ENCODE measurements at regions not wholly inside any gene's neighbourhood (a gene's known extent, or its start where the extent isn't known, plus 50 kb on each side); places are given as distances from the start of the nearest gene placed in this dataset.
"Not testable (repeated sequence)": the region's sequence is repeated elsewhere in the genome, so short reads cannot be mapped to it uniquely, and the experiment has no call there.

DNA sequence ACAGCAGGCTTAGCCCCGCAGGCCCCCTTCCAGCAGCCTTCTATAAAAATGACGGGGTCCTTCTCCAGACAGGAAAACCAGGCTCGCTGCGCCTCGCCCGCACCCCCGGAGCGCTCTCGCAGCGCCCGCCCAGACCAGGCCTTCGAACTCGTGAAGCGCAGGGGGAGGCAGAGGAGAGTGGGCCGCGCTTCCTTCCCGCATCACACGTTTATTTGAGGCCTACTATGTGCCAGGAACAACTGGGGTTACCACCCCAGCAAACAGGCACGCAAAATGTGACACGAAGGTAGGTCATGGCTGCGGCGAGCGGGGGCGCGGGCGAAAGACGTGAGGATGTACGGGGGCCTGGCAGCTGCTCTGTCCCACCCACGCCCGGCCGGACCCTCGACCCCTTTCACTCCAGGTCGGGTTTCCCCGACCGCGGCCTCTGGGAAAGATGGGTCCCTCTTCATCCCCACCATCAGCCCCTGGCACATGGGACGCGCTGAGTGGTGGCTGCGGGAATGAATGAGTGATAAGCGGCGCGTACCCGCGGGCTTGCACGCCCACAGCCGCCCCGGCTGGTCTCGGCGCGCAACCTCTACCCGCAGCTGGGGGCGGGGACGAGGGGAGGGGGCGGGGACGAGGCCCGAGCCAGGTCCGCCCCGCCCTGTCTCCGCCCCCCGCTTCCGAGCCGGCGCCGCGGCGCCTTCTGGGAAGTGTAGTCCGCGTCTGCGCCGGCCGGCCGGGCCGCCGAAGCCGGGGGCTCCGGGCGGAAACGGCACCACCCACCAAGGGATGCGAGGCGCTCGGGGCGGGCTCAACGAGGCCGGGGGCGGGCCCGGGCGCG lies 59.1 kb downstream of the ZNF467 start:
- H3K36me3 Mint-ChIP-seq (ENCODE audit: low read depth) = no peaks in the 10 kb centered on the region
- DNase-seq (peak; percentile 77 to 96 (median 92)), ATAC-seq (peak; percentile 94)
- peak overlapping the region; percentile 90 for H3K4me3 Mint-ChIP-seq
- no peaks in the 10 kb centered on the region for H3K27me3 Mint-ChIP-seq
- peaks cover 23% of the 10 kb centered on the region for H3K4me1 Mint-ChIP-seq
- H3K27ac Mint-ChIP-seq = peak overlapping the region; percentile 3
- H3K9me3 ChIP-seq (ENCODE audit: control insufficient read depth, low read length, poor library complexity, severe bottlenecking) = peaks cover 3% of the 10 kb centered on the region

DNA sequence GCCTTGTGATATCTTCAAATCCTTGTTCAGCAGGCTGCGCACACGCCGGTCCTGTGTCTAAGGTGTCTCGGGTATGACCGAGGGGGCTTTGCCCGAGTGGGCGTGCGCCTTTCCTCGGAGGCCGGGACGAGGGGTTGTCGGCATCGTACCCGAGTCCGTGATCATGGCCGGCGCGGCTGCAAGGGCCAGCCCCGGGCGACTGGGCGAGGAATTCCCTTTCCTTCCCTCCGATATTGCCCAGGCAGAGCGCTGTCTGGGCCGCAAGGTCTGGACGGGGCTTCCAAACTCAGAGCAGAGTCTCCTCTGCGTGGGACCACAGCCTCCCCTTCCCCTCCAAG lies 59.7 kb downstream of the ZNF467 start:
- no peaks in the 10 kb centered on the region for H3K27me3 Mint-ChIP-seq
- peaks cover 3% of the 10 kb centered on the region for H3K9me3 ChIP-seq (ENCODE audit: control insufficient read depth, low read length, poor library complexity, severe bottlenecking)
- no peak for ATAC-seq
- peaks cover 20% of the 10 kb centered on the region for H3K4me1 Mint-ChIP-seq
- H3K27ac Mint-ChIP-seq = no peak overlapping the region
- H3K4me3 Mint-ChIP-seq = peak overlapping the region; percentile 33
- no peak for DNase-seq
- H3K36me3 Mint-ChIP-seq (ENCODE audit: low read depth) = no peaks in the 10 kb centered on the region

DNA sequence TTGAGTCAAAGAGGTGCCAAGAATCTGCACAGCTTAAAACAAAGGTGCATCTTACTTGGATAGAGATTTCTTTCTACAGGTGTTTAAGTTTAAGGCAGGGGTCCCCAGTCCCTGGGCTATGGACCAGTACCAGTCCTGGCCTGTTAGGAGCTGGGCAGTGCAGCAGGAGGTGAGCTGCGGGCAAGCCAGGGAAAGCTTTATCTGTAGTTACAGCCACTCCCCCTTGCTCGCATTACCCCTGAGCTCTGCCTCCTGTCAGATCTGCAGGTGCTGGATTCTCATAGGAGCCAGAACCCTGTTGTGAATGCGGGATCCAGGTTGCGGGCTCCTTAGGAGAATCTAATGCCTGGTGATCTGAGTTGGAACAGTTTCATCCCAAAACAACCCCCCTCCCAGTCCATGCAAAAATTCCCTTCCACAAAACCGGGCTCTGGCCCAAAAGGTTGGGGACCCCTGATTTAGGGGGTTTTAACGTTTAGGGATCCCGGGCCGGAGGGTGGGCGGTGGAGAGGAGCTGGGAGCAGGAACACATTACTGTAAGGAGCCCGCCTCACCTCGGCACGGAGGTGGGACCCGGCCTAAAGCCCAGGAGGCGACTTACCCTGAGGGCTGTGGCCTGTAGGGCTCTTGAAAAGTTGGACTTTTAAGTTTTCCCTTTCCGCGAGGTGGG lies 60.2 kb downstream of the ZNF467 start:
- no peaks in the 10 kb centered on the region for H3K27me3 Mint-ChIP-seq
- no peak overlapping the region for H3K27ac Mint-ChIP-seq
- no peak for ATAC-seq
- DNase-seq = no peak
- H3K4me3 Mint-ChIP-seq = peak overlapping the region; percentile 33
- H3K36me3 Mint-ChIP-seq (ENCODE audit: low read depth) = no peaks in the 10 kb centered on the region
- H3K9me3 ChIP-seq (ENCODE audit: control insufficient read depth, low read length, poor library complexity, severe bottlenecking) = peaks cover 3% of the 10 kb centered on the region
- H3K4me1 Mint-ChIP-seq = peaks cover 20% of the 10 kb centered on the region

DNA sequence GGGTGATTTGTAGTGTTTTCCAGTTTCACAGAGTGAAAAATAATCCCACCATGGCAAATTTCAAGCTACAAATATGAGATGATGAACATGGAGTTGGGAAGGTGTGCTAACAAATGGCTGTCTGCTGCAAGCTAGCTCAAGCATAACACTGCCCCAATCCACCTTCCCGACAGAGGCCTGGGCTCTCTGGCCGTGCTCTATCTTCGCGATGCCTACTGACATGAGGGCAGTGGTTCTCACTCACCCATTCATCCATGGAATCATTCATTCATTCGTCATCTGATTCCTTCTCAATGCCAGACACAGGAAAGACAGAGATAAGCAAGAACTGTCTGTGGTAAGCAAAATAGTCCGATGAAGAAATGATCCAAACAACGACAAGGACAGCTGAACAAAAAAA lies 65.4 kb downstream of the ZNF467 start:
- no peaks in the 10 kb centered on the region for H3K36me3 Mint-ChIP-seq (ENCODE audit: low read depth)
- H3K27ac Mint-ChIP-seq = no peak overlapping the region
- no peaks in the 10 kb centered on the region for H3K4me1 Mint-ChIP-seq
- H3K9me3 ChIP-seq (ENCODE audit: control insufficient read depth, low read length, poor library complexity, severe bottlenecking) = peaks cover 3% of the 10 kb centered on the region
- H3K4me3 Mint-ChIP-seq = no peak overlapping the region
- no peak for DNase-seq
- peaks cover 10% of the 10 kb centered on the region for H3K27me3 Mint-ChIP-seq
- ATAC-seq = no peak

DNA sequence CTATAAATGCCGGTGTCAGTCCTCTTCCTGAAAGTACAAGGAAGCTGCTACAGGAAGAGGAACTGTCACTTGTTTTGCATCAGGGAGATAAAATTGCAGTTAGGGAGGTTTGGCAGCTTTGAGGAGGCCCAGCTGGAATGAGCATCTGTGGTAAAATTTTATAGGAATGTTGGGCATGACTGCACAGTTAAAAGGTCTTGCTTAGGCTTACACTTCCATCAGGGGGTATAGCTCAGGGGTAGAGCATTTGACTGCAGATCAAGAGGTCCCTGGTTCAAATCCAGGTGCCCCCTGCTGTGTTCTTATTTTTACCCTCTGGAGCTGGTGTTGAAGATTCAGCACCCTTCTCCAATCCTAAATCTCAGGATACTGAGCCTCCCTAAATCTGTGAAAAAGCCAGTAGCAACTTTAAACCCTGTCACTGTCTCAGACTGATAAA lies 65.9 kb downstream of the ZNF467 start:
- H3K4me1 Mint-ChIP-seq = peaks cover 4% of the 10 kb centered on the region
- no peak overlapping the region for H3K4me3 Mint-ChIP-seq
- ATAC-seq = no peak
- H3K9me3 ChIP-seq (ENCODE audit: control insufficient read depth, low read length, poor library complexity, severe bottlenecking) = peaks cover 3% of the 10 kb centered on the region
- peaks cover 16% of the 10 kb centered on the region for H3K27me3 Mint-ChIP-seq
- no peak overlapping the region for H3K27ac Mint-ChIP-seq
- DNase-seq = no peak
- H3K36me3 Mint-ChIP-seq (ENCODE audit: low read depth) = peaks cover 2% of the 10 kb centered on the region

DNA sequence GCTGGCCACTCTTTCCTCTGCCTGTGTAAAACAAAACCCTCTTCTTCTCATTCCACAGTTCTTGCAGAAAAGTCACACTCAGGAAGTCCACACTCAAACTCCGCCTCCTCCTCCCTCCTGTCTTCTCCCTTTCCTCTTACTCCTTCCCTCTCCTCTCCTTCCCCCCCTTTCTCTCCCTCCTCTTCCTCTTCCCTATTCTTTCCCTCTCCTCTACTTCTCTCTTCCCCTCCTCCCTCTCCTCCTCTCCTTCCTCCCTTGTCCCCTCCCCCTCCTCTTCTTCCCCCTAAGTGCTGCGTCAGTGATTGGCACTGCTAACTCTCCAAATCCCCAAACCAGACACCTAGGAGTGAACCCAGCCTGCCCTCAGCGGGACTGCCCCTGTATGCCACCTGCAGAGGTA lies 67.0 kb downstream of the ZNF467 start:
- DNase-seq (no peak), ATAC-seq (no peak)
- Mint-ChIP-seq H3K4me3 (no peak overlapping the region), H3K27me3 (peaks cover 17% of the 10 kb centered on the region), H3K27ac (no peak overlapping the region), H3K4me1 (peaks cover 4% of the 10 kb centered on the region), H3K36me3 (ENCODE audit: low read depth) (peaks cover 2% of the 10 kb centered on the region)
- H3K9me3 ChIP-seq (ENCODE audit: control insufficient read depth, low read length, poor library complexity, severe bottlenecking) = peaks cover 3% of the 10 kb centered on the region

DNA sequence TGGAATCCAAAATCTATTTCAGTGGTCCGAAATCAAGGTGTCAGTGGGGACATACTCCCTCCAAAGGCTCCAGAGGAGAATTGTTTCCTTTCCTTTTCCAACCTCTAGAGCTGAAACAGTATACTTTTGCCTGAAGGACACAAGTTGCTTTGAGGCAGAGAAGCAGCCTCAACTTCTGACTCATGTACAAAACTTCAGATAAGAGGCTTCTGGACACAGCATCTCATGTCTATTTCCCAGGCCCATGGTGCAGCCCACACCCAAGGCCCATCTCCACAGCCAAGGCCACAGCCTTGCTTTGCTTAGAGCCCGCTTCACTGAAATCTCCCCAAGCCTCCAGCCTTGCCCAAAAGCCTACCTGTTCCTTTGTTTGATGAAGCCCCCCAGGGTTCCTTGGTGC lies 68.9 kb downstream of the ZNF467 start:
- no peaks in the 10 kb centered on the region for H3K9me3 ChIP-seq (ENCODE audit: control insufficient read depth, low read length, poor library complexity, severe bottlenecking)
- DNase-seq (no peak), ATAC-seq (no peak)
- H3K36me3 Mint-ChIP-seq (ENCODE audit: low read depth) = peaks cover 2% of the 10 kb centered on the region
- no peak overlapping the region for H3K4me3 Mint-ChIP-seq
- H3K4me1 Mint-ChIP-seq = peaks cover 4% of the 10 kb centered on the region
- no peak overlapping the region for H3K27ac Mint-ChIP-seq
- H3K27me3 Mint-ChIP-seq = peaks cover 22% of the 10 kb centered on the region

DNA sequence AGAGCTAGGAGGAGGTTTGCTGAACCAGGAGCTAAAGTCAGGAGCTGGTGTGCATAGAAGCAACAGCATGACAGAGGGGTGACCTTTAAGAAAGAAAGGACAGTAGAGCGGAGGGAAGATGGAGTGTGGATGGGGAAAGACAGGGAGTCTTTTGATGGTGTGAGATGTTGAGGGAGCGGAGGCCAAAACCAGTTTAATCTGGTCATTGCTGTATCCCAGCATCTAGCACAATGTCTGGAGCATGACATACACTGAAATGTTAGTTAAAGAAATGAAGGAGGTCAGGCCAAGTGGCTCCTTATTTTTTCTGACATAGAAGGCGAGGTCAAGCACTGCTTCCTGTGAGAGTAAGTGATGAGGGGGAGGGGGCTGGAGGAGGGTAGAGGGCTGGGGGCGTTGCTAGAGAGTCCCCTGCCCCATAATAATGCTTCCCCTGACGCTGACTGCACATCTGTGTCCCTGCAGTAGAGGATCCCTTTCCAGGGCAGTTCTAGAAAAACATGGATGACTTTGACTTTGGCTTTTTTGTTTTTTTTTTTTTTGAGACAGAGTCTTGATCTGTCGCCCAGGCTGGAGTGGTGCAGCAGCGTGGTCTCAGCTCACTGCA lies 70.2 kb downstream of the ZNF467 start:
- DNase-seq (no peak), ATAC-seq (no peak)
- H3K27me3 Mint-ChIP-seq = peaks cover 22% of the 10 kb centered on the region
- peaks cover 2% of the 10 kb centered on the region for H3K36me3 Mint-ChIP-seq (ENCODE audit: low read depth)
- peaks cover 4% of the 10 kb centered on the region for H3K4me1 Mint-ChIP-seq
- H3K4me3 Mint-ChIP-seq = no peak overlapping the region
- H3K9me3 ChIP-seq (ENCODE audit: control insufficient read depth, low read length, poor library complexity, severe bottlenecking) = no peaks in the 10 kb centered on the region
- no peak overlapping the region for H3K27ac Mint-ChIP-seq

DNA sequence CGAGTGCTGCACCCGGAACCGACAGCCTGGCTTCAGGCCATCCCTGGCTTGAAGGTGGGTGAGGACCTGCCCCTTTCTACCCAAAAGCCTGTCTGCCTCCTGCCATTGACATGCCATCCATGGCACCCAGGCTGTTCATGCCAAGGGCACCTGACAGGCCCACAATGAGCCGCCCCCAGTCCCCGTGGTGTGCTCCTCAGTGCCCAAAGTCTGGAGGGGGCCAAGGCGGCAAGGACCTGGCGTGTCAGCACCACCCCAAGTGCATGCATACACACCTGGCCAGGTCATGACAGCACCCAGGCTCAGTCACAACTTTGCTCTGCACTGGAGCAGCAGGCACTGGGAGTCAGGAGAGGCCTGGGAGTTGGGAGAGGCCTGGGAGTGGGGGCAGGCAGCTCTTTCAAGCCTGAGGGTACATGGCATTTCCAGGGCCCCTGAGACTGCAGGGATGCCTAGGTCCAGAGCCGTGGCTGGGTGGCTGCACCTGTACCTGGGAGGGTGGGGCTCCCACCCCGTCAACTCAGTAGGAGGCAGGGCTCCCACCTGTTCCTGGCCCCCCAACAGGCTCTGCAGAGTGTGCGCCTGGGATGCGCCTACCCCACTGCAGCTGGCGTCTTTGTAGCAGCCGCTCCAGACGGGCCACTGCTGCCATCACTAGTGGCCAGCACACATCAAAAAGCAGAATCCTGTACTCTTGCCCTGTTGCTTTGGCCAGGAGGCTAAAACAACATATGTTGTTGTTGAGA lies 71.7 kb downstream of the ZNF467 start:
- peaks cover 15% of the 10 kb centered on the region for H3K27me3 Mint-ChIP-seq
- H3K4me3 Mint-ChIP-seq = no peak overlapping the region
- no peak for DNase-seq
- H3K36me3 Mint-ChIP-seq (ENCODE audit: low read depth) = peaks cover 2% of the 10 kb centered on the region
- H3K4me1 Mint-ChIP-seq = peaks cover 4% of the 10 kb centered on the region
- ATAC-seq = no peak
- H3K27ac Mint-ChIP-seq = no peak overlapping the region
- H3K9me3 ChIP-seq (ENCODE audit: control insufficient read depth, low read length, poor library complexity, severe bottlenecking) = no peaks in the 10 kb centered on the region

DNA sequence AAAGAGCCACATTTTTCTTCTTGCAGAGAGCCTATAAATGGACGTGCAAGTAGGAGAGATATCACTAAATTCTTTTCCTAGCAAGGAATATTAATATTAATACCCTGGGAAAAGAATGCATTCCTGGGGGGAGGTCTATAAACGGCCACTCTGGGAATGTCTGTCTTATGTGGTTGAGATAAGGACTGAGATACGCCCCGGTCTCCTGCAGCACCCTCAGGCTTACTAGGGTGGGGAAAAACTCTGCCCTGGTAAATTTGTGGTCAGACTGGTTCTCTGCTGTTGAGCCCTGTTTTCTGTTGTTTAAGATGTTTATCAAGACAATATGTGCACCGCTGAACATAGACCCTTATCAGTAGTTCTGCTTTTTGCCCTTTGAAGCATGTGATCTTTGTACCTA lies 75.6 kb downstream of the ZNF467 start:
- not testable (repeated sequence) for H3K27ac Mint-ChIP-seq; H3K4me3 Mint-ChIP-seq; DNase-seq; H3K9me3 ChIP-seq (ENCODE audit: control insufficient read depth, low read length, poor library complexity, severe bottlenecking); ATAC-seq; H3K36me3 Mint-ChIP-seq (ENCODE audit: low read depth); H3K4me1 Mint-ChIP-seq
- H3K27me3 Mint-ChIP-seq = peaks cover 27% of the 10 kb centered on the region

DNA sequence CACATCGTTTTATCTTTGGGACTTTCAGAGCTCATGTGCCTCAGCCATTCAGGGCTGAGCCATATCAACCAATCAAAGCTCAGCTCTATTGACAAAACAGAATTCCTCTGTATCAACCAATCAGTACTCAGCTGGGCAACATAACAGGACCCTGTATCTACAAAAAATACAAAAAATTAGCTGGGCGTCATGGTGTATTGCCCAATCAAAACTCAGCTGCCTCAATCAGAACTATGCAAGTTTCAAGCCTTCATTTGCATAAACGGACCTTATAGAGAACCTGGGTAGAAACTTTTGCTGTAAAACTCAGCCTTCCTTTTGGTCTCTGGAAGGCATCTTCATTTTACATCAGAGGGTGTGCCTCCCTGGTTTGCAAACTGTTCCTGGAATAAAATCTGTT lies 77.1 kb downstream of the ZNF467 start:
- Mint-ChIP-seq H3K27me3 (peaks cover 33% of the 10 kb centered on the region), H3K27ac (no peak overlapping the region)
- DNase-seq = no peak

DNA sequence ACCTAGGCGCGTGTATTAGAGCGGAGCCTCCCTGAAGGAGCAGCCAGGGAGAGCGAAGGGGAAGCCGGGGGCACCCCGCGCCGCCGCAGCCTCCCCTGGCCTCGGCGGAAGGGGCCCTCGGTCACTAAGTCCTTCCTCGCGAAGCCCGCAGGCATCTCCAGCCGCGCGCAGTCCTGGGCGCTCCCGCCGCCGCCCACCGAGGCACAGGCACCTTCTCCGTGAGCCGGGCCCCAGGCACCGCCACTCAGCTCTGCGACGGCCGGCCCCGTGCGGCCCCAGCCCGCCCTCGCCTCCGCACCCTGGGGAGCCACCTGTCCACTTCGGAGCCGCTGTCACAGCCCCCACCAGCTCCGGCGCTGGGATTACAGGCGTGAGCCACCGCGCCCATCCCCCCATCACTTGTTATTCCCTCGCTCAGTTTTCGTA lies 80.8 kb downstream of the ZNF467 start:
- Mint-ChIP-seq H3K27ac (no peak overlapping the region), H3K36me3 (ENCODE audit: low read depth) (peaks cover 6% of the 10 kb centered on the region), H3K27me3 (peaks cover 62% of the 10 kb centered on the region), H3K4me1 (peaks cover 4% of the 10 kb centered on the region), H3K4me3 (no peak overlapping the region)
- H3K9me3 ChIP-seq (ENCODE audit: control insufficient read depth, low read length, poor library complexity, severe bottlenecking) = no peaks in the 10 kb centered on the region
- DNase-seq (no peak), ATAC-seq (no peak)

More for the DNA sequence above, 77.1 kb downstream of the ZNF467 start:
- H3K9me3 ChIP-seq (ENCODE audit: control insufficient read depth, low read length, poor library complexity, severe bottlenecking) = no peaks in the 10 kb centered on the region
- peaks cover 2% of the 10 kb centered on the region for H3K4me1 Mint-ChIP-seq
- peaks cover 2% of the 10 kb centered on the region for H3K36me3 Mint-ChIP-seq (ENCODE audit: low read depth)
- no peak overlapping the region for H3K4me3 Mint-ChIP-seq
- no peak for ATAC-seq

DNA sequence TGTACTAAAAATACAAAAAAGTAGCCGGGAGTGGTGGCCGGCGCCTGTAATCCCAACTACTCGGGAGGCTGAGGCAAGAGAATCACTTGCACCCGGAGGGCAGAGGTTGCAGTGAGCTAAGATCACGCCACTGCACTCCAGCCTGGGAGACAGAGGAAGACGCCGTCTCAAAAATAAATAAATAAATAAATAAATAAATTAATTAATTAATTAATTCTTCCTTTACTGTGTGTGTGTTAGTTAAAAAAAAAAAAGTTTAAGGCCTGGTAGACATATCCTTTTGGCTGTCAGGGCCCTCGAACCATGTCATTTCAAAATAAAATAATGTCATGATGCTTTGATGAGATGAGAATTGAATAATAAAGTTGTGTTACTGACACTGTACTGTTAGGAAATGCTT lies 81.3 kb downstream of the ZNF467 start:
- no peaks in the 10 kb centered on the region for H3K9me3 ChIP-seq (ENCODE audit: control insufficient read depth, low read length, poor library complexity, severe bottlenecking)
- peaks cover 65% of the 10 kb centered on the region for H3K27me3 Mint-ChIP-seq
- peaks cover 4% of the 10 kb centered on the region for H3K4me1 Mint-ChIP-seq
- H3K4me3 Mint-ChIP-seq = no peak overlapping the region
- no peak overlapping the region for H3K27ac Mint-ChIP-seq
- DNase-seq = no peak
- no peak for ATAC-seq
- H3K36me3 Mint-ChIP-seq (ENCODE audit: low read depth) = peaks cover 6% of the 10 kb centered on the region

All from T-helper 17 cell (primary cell).